A549 (cell line): ENCODE measurements at regions not wholly inside any gene's neighbourhood (a gene's known extent, or its start where the extent isn't known, plus 50 kb on each side); places are given as distances from the start of the nearest gene placed in this dataset.

Source experiments
- ATAC-seq, 2 experiments: fragments of 200-7000 bp in 1 of 2; fragments of >200 bp in 1 of 2; cut with Nextera tagmentation in 1 of 2; cut with Tn5 transposase in 1 of 2; 3 replicates each; pipeline versions ENCODE4 v1.8.0 to v1.9.1; 2018 to 2020; ENCODE audit warnings: mild to moderate bottlenecking in 1 of 2, moderate library complexity in 1 of 2
- CTCF ChIA-PET: fragments of 300-600 bp; sonication (Branson Sonifier 250); formaldehyde crosslinking; extraction: SDS; loops from one replicate; lab custom pipeline; 2021; ENCODE audit warnings: antibody characterized with exemption, inconsistent platforms; lab: Yijun Ruan, JAX
- POLR2A ChIA-PET: fragments of 350-600 bp; formaldehyde crosslinking; extraction: SDS; loops from one replicate; lab custom pipeline; 2021; ENCODE audit warnings: antibody characterized with exemption, inconsistent platforms; lab: Yijun Ruan, JAX
- DNase-seq, 2 experiments: peaks; one replicate each; pipeline versions ENCODE4 v3.0.0 to v3.0.0-alpha.2; 2011 to 2016; ENCODE audit warnings: low read depth in 1 of 2, low spot score in 1 of 2
- FAIRE-seq: peaks from 2 replicates; lab custom pipeline; 2011; peaks lifted over from hg19 to GRCh38; lab: Jason Lieb, UNC
- H3K27ac ChIP-seq, 2 experiments: fragments of >200 bp; sonication (Bioruptor Twin); formaldehyde crosslinking; 3 replicates each; pipeline ENCODE4 v1.5.1; 2016 to 2017
- H3K4me1 ChIP-seq: fragments of >200 bp; sonication (Bioruptor Twin); formaldehyde crosslinking; 3 replicates; pipeline ENCODE4 v1.6.1; 2016
- H3K4me2 ChIP-seq: fragments of >200 bp; sonication (Bioruptor Twin); formaldehyde crosslinking; 3 replicates; pipeline ENCODE4 v1.6.1; 2016
- H3K4me3 ChIP-seq: fragments of >200 bp; sonication (Bioruptor Twin); formaldehyde crosslinking; 3 replicates; pipeline ENCODE4 v1.5.1; 2016
- H3K9me3 ChIP-seq: fragments of >200 bp; sonication (Bioruptor Twin); formaldehyde crosslinking; 3 replicates; pipeline ENCODE4 v1.6.1; 2016
- ATOH8 ChIP-seq: fragments of 250-450 bp; sonication (Bioruptor Pico); IDR thresholded peaks from 2 replicates; pipeline ENCODE4 v1.5.0; 2020; ENCODE audit warnings: low read depth, mild to moderate bottlenecking, moderate library complexity
- BCL3 ChIP-seq: fragments of >200 bp; sonication (Bioruptor Twin); formaldehyde crosslinking; IDR thresholded peaks from 3 replicates; pipeline ENCODE4 v1.6.1; 2016
- CEBPB ChIP-seq, 2 experiments: fragments of >200 bp in 1 of 2; sonication (Bioruptor Twin) in 1 of 2; formaldehyde crosslinking in 1 of 2; IDR thresholded peaks; 2 replicates each; pipeline ENCODE4 v1.6.1; 2012 to 2016
- CHD2 ChIP-seq: fragments of 150-350 bp; IDR thresholded peaks from 2 replicates; pipeline ENCODE4 v1.6.1; 2014; ENCODE audit warnings: low read length; ENCODE audit not compliant: partially characterized antibody
- ESRRA ChIP-seq: fragments of 150-350 bp; IDR thresholded peaks from 2 replicates; pipeline ENCODE4 v1.6.1; 2014; ENCODE audit warnings: mild to moderate bottlenecking, low read length, borderline replicate concordance
- HDAC2 ChIP-seq: fragments of 200-600 bp; sonication (generic); IDR thresholded peaks from 2 replicates; pipeline ENCODE4 v1.6.1; 2016
- HES2 ChIP-seq: fragments of >200 bp; sonication (Bioruptor Twin); formaldehyde crosslinking; IDR thresholded peaks from 2 replicates; pipeline ENCODE4 v1.6.1; 2016
- HMGXB4 ChIP-seq: fragments of 250-450 bp; sonication (Bioruptor Pico); IDR thresholded peaks from 2 replicates; pipeline ENCODE4 v1.5.0; 2021; ENCODE audit warnings: mild to moderate bottlenecking, moderate library complexity, borderline replicate concordance
- JUN ChIP-seq, 2 experiments: fragments of >200 bp; sonication (Bioruptor Twin); formaldehyde crosslinking; IDR thresholded peaks; 2 replicates in 1 of 2; 3 replicates in 1 of 2; pipeline ENCODE4 v1.6.1; 2016 to 2017
- MAFK ChIP-seq: fragments of 450-650 bp; IDR thresholded peaks from 2 replicates; pipeline ENCODE4 v1.6.1; 2014; ENCODE audit not compliant: partially characterized antibody
- MAX ChIP-seq: IDR thresholded peaks from 2 replicates; pipeline ENCODE4 v1.6.1; 2012
- NPAS2 ChIP-seq: fragments of 250-450 bp; sonication (Bioruptor Pico); IDR thresholded peaks from 2 replicates; pipeline ENCODE4 v1.8.0; 2022; ENCODE audit warnings: mild to moderate bottlenecking, moderate library complexity, borderline replicate concordance
- PBX3 ChIP-seq: IDR thresholded peaks from 2 replicates; pipeline ENCODE4 v1.6.1; 2012
- PHF8 ChIP-seq: fragments of 200-600 bp; sonication (generic); IDR thresholded peaks from 2 replicates; pipeline ENCODE4 v1.6.1; 2016; ENCODE audit warnings: low read depth, mild to moderate bottlenecking, antibody characterized with exemption, moderate library complexity, borderline replicate concordance
- POLR2A ChIP-seq: IDR thresholded peaks from 2 replicates; pipeline ENCODE4 v1.6.1; 2012; ENCODE audit warnings: mild to moderate bottlenecking, low read length
- POLR2AphosphoS2 ChIP-seq: conservative IDR thresholded peaks from 2 replicates; pipeline ENCODE4 v1.6.1; 2012; ENCODE audit warnings: low read length, improper control_type of control experiment, inconsistent platforms
- REST ChIP-seq: fragments of 200-600 bp; sonication (generic); IDR thresholded peaks from 2 replicates; pipeline ENCODE4 v1.6.1; 2016; ENCODE audit warnings: antibody characterized with exemption, mild to moderate bottlenecking, moderate library complexity
- RFX5 ChIP-seq: fragments of 450-650 bp; IDR thresholded peaks from 2 replicates; pipeline ENCODE4 v1.7.1; 2014; ENCODE audit warnings: antibody characterized with exemption, mild to moderate bottlenecking, moderate library complexity
- SMC3 ChIP-seq: fragments of >200 bp; sonication (Bioruptor Twin); formaldehyde crosslinking; IDR thresholded peaks from 3 replicates; pipeline ENCODE4 v1.6.1; 2018; ENCODE audit warnings: inconsistent platforms
- SREBF2 ChIP-seq: fragments of 450-650 bp; IDR thresholded peaks from 2 replicates; pipeline ENCODE4 v1.6.1; 2014; ENCODE audit warnings: mild to moderate bottlenecking, moderate library complexity
- ZFP36 ChIP-seq: fragments of 450-650 bp; IDR thresholded peaks from 2 replicates; pipeline ENCODE4 v1.6.1; 2014; ENCODE audit warnings: borderline replicate concordance; ENCODE audit not compliant: partially characterized antibody
- ZNF302 ChIP-seq: fragments of 250-450 bp; sonication (Bioruptor Pico); IDR thresholded peaks from 2 replicates; pipeline ENCODE4 v1.9.0; 2021; ENCODE audit warnings: inconsistent platforms, mild to moderate bottlenecking, moderate library complexity
- WGBS: methylation state at CpG from one replicate; pipeline ENCODE4 v1.1.6; 2017; ENCODE audit errors: missing lambda C conversion rate; 5-methylcytosine and 5-hydroxymethylcytosine counted together

- no peak for TF ChIP-seq HES2
- TF ChIP-seq RFX5: no peak
- no peak for TF ChIP-seq PHF8
- no peak for TF ChIP-seq MAFK
Observed at GRCh38 chr14:99055019-99055418, 217.0 kb downstream of the BCL11B start (continued).

GRCh38 chr14:99055816-99056215 is 216.2 kb downstream of the BCL11B start:
- Histone ChIP-seq H3K4me2 (no peak overlapping the region), H3K4me3 (no peak overlapping the region), H3K4me1 (no peaks in the 10 kb centered on the region), H3K9me3 (peaks cover 18% of the 10 kb centered on the region; the same call in 2 of the 3 replicates), H3K27ac (no peak overlapping the region)
- ChIA-PET CTCF (interaction anchor here (0.6 kb wide), 1 partner anchor 9 kb away, joined by 3 read pairs; no protein-coding TSS in a partner anchor), POLR2A (no interaction called here)
- no peak for DNase-seq
- WGBS: 26% methylated on average over 6 of the region's 6 CpGs
- TF ChIP-seq POLR2AphosphoS2 (no peak), JUN (IDR thresholded peaks at IDR 0.05) (no peak), HMGXB4 (CRISPR knock-in tag) (no peak), MAX (no peak)
- no peak for FAIRE-seq
- ATAC-seq: peak in 1 of 2 experiments; percentile 48; a peak in 1 of 6 replicates

- H3K9me3 ChIP-seq: 0 out of 3 replicates have a peak, but pooled peaks cover 1% of the 10 kb centered on the region
- whole genome bisulfite sequencing: 34% methylated on average over 4 of the region's 5 CpGs
- H3K4me1 ChIP-seq: no peaks in the 10 kb centered on the region
- ATAC-seq (no peak), DNase-seq (no peak), FAIRE-seq (no peak)
- POLR2A ChIA-PET: no interaction called here
- no peak overlapping the region for H3K27ac ChIP-seq
- H3K4me3 ChIP-seq: no peak overlapping the region
- H3K4me2 ChIP-seq: no peak overlapping the region
- no peak for TF ChIP-seq SREBF2
- no peak for TF ChIP-seq BCL3
- no peak for TF ChIP-seq SMC3
- no peak for TF ChIP-seq ESRRA
- TF ChIP-seq PBX3: no peak
- TF ChIP-seq ZNF302 (CRISPR knock-in tag): no peak
- TF ChIP-seq ATOH8: no peak
- TF ChIP-seq ZFP36: no peak
- TF ChIP-seq NPAS2 (CRISPR knock-in tag): no peak
- TF ChIP-seq CEBPB (IDR thresholded peaks at IDR 0.05): no peak
- TF ChIP-seq POLR2A: no peak
- TF ChIP-seq PHF8: no peak
- TF ChIP-seq HDAC2: no peak
- TF ChIP-seq REST: no peak
- TF ChIP-seq CHD2: no peak
- CTCF ChIA-PET: interaction anchor here (1.1 kb wide), 1 partner anchor 9 kb away, joined by 3 read pairs; no protein-coding TSS in a partner anchor
Observed at GRCh38 chr14:99057576-99058083, 214.4 kb downstream of the BCL11B start.
